CD4-positive, alpha-beta T cell treated with Interleukin-17A for 4 hours (primary cell): ENCODE measurements at regions not wholly inside any gene's neighbourhood (a gene's known extent, or its start where the extent isn't known, plus 50 kb on each side); places are given as distances from the start of the nearest gene placed in this dataset.

Experiments used
- DNase-seq: peaks from one replicate; pipeline ENCODE4 v3.0.0-alpha.2; 2020; ENCODE audit warnings: mixed read lengths

- no peak for DNase-seq
Measured at GRCh38 chr9:103649086-103649485, 445.0 kb upstream of the SMC2 start.

DNA sequence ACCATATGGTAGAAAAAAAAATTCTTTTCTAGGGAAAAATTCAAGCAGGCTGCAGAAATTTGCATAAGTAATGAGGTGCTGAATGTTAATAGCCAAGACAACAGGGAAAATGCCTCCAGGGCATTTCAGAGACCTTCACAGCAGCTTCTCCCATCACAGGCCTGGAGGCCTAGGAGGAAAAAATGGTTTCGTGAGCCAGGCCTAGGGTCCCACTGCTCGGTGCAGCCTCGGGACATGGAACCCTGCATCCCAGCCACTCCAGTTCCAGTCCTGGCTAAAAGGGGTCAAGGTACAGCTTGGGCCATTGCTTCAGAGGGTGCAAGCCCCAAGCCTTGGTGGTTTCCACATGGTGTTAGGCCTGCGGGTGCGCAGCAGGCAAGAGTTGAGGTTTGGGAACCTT lies 436.0 kb upstream of the SMC2 start:
- no peak for DNase-seq

GRCh38 chr9:103660830-103661229 lies 433.3 kb upstream of the SMC2 start:
- DNase-seq, result no peak

DNA sequence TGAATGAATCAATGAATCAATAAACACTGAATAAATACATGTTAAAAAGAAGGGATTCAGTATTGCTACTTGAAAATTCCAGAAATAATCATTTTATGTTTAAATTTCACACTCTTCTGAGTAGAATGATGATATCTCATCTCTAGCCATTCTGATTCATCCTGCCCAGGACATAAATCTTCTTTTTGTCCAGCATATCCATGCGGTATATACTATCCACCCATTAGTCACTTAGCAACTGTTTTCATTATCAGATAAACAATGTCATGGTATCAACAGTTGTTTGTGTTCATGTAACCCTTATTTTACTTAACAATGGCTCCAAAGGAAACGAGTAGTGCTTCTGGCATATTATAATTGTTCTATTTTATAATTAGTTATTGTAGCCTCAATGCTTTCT lies 432.4 kb upstream of the SMC2 start:
- DNase-seq, result no peak

GRCh38 chr9:103669296-103669695 lies 424.8 kb upstream of the SMC2 start:
- no peak for DNase-seq

- no peak for DNase-seq
Measured at GRCh38 chr9:103674271-103674670, 419.8 kb upstream of the SMC2 start.

DNA sequence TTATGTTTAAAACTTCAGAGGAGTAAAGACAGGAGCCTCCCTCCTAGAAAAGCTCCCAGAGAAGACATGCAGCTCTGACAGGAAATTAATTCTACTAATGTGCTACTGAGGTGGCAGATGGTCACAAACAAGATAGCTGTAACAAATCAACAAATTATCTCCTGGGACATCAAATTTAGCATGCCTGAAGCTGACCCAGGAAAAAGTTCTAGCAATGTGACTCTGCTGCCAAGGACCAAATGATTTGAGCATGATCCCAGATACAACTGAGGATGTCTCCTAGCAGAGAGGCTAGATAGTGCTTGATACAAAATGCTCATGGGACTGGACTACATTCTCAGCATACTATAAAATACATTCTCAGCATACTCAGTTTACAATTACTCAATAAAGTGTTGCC lies 413.5 kb upstream of the SMC2 start:
- no peak for DNase-seq

DNA sequence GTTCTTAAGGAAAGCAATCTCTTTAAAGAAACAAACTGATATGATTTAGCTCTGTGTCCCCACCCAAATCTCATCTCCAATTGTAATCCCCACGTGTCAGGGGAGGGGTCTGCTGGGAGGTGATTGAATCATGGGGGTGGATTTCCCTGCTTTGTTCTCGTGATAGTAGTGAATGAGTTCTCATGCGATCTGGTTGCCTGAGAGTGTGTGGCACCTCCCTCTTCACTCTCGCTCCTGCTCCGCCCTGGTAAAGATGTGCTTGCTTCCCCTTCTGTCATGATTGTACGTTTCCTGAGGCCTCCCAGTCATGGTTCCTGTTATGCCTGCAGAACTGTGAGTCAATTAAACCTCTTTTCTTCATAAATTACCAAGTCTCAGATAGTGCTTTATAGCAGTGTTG lies 412.7 kb upstream of the SMC2 start:
- no peak for DNase-seq

- no peak for DNase-seq
Measured at GRCh38 chr9:103700195-103700962, 393.7 kb upstream of the SMC2 start.

GRCh38 chr9:103702572-103702971 lies 391.5 kb upstream of the SMC2 start:
- no peak for DNase-seq

DNA sequence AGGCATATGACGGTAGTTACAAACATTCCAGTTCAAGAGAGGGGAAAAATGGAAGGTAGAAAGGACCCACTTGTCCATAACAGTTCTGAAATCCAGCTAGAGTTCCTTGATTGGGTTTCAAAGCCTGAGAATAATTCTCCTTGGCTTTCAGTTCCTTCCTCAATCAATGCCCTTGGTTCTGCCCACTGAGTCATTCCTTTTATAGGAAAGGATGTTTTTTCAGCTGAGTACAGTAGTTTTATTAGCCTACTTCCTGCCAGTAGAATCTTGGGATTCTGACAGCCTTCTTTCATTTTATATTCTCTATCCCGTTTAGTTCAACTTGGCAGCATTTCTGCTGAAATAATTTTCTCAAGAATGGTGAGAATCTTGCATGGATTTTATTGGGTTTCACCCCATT lies 386.9 kb upstream of the SMC2 start:
- DNase-seq, result no peak

DNA sequence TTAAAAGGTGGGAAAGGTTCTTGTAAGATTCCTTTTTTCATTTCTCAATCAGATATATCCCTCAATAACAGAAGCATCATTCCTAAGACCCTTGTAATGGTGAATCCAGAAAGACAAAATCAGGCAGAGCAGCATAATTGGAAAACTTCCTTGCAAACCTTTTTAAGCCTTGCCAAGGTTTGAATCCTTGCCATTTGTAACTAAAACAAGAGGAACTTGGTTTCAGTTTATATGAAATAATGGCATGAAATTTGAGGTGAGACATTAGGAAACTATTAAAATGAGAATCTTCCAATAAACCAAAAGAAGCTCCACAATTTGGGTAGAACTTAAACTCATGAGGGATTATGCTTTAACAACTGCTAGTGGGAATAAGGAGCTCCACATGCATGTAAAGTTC lies 384.7 kb upstream of the SMC2 start:
- no peak for DNase-seq

DNA sequence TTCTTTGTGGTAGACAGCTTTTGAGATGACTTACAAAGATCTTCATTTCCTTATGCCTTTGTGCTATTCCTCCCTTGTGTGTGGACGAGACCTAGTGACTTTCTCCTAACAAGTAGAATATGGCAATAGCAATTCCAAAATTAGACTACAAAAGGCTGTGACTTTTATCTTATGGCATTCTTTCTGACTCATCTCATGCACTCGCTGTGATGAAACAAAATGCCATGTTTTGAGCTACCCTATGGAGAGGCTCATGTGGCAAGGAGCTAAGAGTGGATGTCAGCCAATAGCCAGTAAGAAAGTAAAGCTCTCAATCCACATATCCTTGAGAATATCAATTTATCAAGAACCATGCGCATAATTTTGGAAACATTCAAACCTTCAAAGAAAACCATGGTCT lies 380.5 kb upstream of the SMC2 start:
- no peak for DNase-seq

- DNase-seq, result no peak
Measured at GRCh38 chr9:103714992-103715391, 379.1 kb upstream of the SMC2 start.

DNA sequence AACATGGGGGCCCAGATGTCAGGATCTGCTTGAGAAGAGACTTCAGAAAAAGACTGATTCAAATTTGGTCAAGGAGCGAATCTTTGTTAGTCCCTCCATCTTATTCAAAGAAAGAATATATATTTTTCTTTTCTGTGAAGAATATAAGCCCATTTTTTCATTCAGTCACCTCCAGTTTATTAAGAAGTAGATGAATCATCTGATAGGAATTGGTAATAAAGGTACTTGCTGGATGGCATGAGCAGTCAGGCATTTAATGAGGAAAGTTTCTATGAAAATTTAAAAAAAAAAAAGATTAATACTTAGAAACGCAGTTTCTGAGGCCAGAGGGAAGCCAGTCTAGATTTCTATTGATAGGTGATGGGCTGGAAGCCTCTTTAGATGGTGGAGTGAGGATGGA lies 373.1 kb upstream of the SMC2 start:
- no peak for DNase-seq

DNA sequence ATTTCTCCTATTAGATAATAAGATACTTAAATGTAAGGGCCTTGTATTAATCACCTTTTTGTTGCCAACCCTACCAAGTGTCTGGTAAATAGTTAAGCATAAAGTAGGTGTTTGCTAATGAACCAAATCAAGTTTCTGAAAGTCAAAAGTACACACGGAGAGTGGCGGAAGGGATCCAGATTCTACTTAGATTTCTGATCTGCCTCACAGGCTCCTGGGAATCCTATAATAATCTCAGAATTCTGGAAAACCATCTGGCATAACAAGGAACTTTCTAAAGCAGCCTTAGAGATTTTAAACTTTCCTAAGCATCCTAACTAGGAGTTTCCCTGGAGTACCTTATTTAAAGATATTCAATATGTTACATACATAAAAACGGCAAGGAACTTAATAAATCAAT lies 363.2 kb upstream of the SMC2 start:
- no peak for DNase-seq

DNA sequence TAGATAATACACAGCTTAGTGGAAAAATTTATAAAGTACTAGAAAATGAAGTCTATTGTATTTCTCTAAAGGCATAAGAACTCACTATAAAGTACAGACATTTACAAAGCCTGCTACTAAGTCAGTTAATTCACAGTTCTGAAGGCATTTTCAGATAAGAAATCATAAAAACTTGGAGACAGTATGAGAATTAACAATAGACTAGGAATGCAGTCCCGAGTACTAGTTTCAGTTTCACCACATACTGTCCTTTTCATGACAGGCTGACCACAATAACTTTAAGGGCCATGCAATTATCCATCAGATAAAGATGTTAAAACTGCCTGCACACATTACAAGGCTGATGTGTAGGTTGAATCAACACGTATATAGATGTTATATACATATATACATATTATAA lies 362.6 kb upstream of the SMC2 start:
- no peak for DNase-seq

DNA sequence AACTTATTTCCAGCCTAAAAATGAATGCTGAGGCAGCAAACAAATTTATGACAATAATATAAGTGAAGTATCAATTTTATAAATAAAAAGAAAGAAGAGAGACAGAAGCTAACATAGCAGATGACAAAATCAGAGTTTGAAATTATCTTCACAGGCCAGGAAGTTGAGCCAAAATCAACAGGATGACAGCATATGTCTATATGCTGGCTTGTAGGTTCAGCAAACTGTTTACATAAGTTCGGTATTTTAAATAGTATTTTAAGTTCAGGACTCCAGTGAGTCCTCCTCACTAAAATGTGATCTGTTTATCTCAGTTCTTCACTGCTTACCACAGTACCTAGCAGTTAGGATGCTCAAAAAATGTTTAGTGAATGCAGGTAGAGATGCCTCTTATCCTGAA lies 359.6 kb upstream of the SMC2 start:
- DNase-seq, result no peak

DNA sequence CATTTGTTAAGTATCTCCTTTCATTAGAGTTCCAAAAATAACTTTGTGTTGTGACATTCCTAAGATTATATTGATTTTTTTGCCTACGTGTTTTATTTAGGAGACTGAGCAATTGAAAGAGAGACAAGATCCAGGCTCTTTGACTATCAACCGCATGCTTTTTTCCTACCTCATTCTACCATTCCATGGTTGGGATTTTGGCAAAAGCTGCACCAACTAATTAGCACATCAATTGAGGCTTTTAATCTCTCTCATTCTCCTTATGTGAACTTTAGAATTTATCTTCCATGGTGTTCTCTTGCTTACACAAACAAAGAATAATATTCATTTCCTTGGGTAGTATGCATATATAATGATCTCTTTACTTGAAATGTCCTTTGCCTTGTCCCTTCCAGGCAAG lies 338.7 kb upstream of the SMC2 start:
- DNase-seq, result no peak

DNA sequence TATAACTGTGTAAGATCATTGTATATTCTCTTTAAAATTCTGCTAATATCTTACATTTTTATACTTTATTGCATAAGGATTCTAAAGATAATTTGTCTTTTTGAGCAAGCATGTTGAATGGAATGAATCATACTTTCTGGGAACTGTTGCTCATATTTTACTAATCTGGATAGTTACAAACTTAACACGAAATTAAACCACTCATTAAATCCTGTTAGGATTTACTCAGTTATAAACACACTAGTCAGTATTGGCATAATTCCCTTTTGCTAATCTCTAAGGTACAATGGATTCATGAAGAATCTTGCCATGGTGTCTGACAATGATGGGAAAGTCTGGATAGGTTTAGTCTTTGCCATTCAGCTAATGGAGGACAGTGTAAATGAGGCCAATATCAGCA lies 338.1 kb upstream of the SMC2 start:
- no peak for DNase-seq

DNA sequence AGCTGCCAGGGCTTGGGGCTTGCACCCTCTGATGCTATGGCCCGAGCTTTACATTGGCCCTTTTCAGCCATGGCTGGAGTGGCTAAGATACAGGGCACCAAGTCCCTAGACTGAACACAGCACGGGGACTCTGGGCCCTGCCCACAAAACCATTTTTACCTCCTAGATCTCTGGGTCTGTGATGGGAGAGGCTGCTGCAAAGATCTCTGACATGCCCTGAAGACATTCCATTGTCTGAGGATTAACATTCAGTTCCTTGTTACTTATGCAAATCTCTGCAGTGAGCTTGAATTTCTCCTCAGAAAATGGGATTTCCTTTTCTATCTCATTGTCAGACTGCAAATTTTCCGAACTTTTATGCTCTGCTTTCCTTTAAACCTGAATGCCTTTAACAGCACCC lies 337.0 kb upstream of the SMC2 start:
- DNase-seq, result no peak

DNA sequence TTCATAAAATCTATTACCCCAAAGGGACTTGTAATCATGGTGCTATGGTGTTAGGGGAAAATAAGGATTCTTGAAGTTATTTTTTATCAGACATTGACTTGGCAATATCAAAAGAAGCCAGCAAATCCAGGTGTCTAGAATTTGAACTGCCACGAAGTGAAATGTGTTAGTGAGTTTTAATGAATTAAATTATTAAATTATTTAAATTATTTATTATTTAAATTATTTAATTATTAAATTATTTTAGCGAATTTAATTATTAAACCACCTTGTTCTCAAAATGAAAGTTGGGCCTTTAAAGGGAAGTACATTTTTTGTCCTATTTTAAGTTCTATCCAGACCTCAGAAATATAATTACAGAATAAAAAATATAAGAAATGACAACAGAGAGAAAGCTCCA lies 332.6 kb upstream of the SMC2 start:
- no peak for DNase-seq

GRCh38 chr9:103789686-103790085 lies 304.4 kb upstream of the SMC2 start:
- no peak for DNase-seq

DNA sequence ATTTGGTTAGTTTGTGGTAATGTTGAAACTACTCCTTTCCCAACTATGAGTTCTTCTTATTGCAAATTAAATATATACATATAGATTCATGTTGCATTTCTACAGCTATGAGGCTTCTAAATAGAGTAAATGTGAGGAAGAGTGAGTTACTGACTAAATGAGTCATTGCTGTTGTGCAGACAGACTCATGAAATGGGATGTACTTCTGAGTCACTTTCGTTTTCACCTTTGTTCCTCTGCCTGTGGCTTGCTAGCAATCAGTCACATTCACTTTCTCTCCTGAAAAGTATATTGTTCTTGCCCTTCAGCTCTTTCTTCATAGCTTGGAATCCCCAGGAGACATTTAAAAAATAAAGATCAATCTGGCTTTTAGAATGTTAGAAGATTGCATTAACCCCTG lies 295.5 kb upstream of the SMC2 start:
- DNase-seq, result no peak

DNA sequence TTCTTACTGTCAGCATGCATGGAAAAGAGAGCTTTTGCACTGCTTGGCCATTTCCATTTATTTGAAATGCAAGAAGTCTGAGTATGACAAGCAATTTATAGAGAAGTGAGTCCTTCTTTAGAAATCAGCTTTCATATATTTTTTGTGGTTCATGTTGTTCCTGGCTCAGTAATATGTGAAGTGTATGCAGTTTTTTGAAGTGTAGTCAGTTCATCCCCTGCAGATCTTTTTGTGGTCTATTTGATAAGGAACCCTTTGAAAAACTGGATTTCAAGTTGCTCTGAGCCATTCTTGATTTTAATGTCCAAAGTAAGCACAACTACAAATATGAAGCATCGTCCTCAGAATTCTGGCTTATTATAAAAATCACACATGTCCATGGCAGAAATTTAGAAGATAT lies 294.1 kb upstream of the SMC2 start:
- DNase-seq, result no peak

DNA sequence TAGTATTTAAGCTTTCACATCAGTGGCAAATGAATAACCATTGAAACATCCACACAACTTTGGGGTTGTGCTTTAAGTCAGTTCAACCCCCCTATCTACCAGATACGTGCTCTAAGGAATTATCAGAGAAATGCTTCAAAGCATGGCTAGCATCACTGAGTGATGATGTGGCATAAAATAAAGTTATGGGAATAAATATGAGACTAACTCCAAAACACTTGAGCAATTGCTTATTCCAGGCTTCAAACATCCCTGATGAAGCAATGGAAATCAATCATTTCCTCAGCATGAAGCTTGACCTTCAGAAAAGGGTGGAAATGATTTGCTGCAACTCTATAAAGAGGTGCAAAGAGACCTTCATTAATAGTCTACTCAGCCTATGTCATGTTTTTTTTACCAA lies 292.0 kb upstream of the SMC2 start:
- DNase-seq, result no peak
